CD4-positive, alpha-beta T cell treated with Interleukin-17A for 1 hour (primary cell): ENCODE measurements at regions not wholly inside any gene's neighbourhood (a gene's known extent, or its start where the extent isn't known, plus 50 kb on each side); places are given as distances from the start of the nearest gene placed in this dataset.

Experiments used
- DNase-seq: peaks from one replicate; pipeline ENCODE4 v3.0.0-alpha.2; 2020

- DNase-seq, result no peak
Observed at GRCh38 chr10:44240584-44241205, 144.2 kb downstream of the CXCL12 start.

GRCh38 chr10:44238212-44238611, 146.7 kb downstream of the CXCL12 start:
- DNase-seq, result no peak

- no peak for DNase-seq
Observed at GRCh38 chr10:44237364-44238049, 147.4 kb downstream of the CXCL12 start.

GRCh38 chr10:44235363-44235762, 149.5 kb downstream of the CXCL12 start:
- DNase-seq, result no peak

- DNase-seq, result no peak
Observed at GRCh38 chr10:44234483-44234875, 150.4 kb downstream of the CXCL12 start.

GRCh38 chr10:44233561-44234482, 151.1 kb downstream of the CXCL12 start:
- no peak for DNase-seq

GRCh38 chr10:44217274-44217820, 167.6 kb downstream of the CXCL12 start:
- no peak for DNase-seq

- no peak for DNase-seq
Observed at GRCh38 chr10:44216073-44216472, 168.8 kb downstream of the CXCL12 start.

GRCh38 chr10:44209811-44210210, 175.1 kb downstream of the CXCL12 start:
- DNase-seq, result no peak

GRCh38 chr10:44207160-44207559, 177.7 kb downstream of the CXCL12 start:
- DNase-seq, result no peak

GRCh38 chr10:44206127-44206818, 178.6 kb downstream of the CXCL12 start:
- no peak for DNase-seq

GRCh38 chr10:44205067-44205466, 179.8 kb downstream of the CXCL12 start:
- DNase-seq, result no peak

- DNase-seq, result no peak
Observed at GRCh38 chr10:44203535-44203934, 181.4 kb downstream of the CXCL12 start.

GRCh38 chr10:44202952-44203351, 181.9 kb downstream of the CXCL12 start:
- no peak for DNase-seq

GRCh38 chr10:44201656-44202055, 183.2 kb downstream of the CXCL12 start:
- DNase-seq, result no peak

- no peak for DNase-seq
Observed at GRCh38 chr10:44201011-44201410, 183.9 kb downstream of the CXCL12 start.

GRCh38 chr10:44199991-44200655, 184.8 kb downstream of the CXCL12 start:
- no peak for DNase-seq

GRCh38 chr10:44199267-44199666, 185.6 kb downstream of the CXCL12 start:
- no peak for DNase-seq

- DNase-seq, result no peak
Observed at GRCh38 chr10:44198780-44199097, 186.2 kb downstream of the CXCL12 start.

GRCh38 chr10:44198096-44198779, 186.7 kb downstream of the CXCL12 start:
- no peak for DNase-seq

- no peak for DNase-seq
Observed at GRCh38 chr10:44197646-44198045, 187.3 kb downstream of the CXCL12 start.

- DNase-seq, result no peak
Observed at GRCh38 chr10:44196336-44196735, 188.6 kb downstream of the CXCL12 start.
